Tibial nerve (tissue), 4 donors: ENCODE measurements at regions not wholly inside any gene's neighbourhood (a gene's known extent, or its start where the extent isn't known, plus 50 kb on each side); places are given as distances from the start of the nearest gene placed in this dataset.

Experiments used
- CTCF ChIP-seq, 5 experiments: fragments of 200-600 bp in 3 of 5; fragments of 450-650 bp in 2 of 5; sonication (generic) in 3 of 5; IDR thresholded peaks; one replicate each; pipeline ENCODE4 v1.5.1; 2016 to 2019; ENCODE audit warnings: antibody characterized with exemption in 5 of 5, mild to moderate bottlenecking in 3 of 5, moderate library complexity in 2 of 5
- EP300 ChIP-seq, 2 donors: sonication (generic); formaldehyde crosslinking; IDR thresholded peaks; one replicate each; pipeline ENCODE4 v1.6.1; 2017; ENCODE audit warnings: antibody characterized with exemption in 2 of 2, mild to moderate bottlenecking in 1 of 2
- POLR2A ChIP-seq, 2 donors: fragments of 450-650 bp; IDR thresholded peaks; one replicate each; pipeline ENCODE4 v1.6.1; 2017; ENCODE audit warnings: antibody characterized with exemption in 2 of 2, mild to moderate bottlenecking in 2 of 2, moderate library complexity in 2 of 2

- TF ChIP-seq CTCF (IDR thresholded peaks at IDR 0.05) (no peak), EP300 (IDR thresholded peaks at IDR 0.05) (no peak), POLR2A (IDR thresholded peaks at IDR 0.05) (no peak)
Observed at GRCh38 chr2:59993726-59994125, 559.7 kb downstream of the BCL11A start.
